GM18511 (cell line): ENCODE measurements at regions not wholly inside any gene's neighbourhood (a gene's known extent, or its start where the extent isn't known, plus 50 kb on each side); places are given as distances from the start of the nearest gene placed in this dataset.

Experiments used
- ATAC-seq: cut with Tn5 transposase; IDR thresholded peaks from one replicate; pipeline ENCODE4 v1.9.1; 2021; ENCODE audit warnings: mild to moderate bottlenecking, moderate library complexity; ENCODE audit not compliant: unreplicated experiment

DNA sequence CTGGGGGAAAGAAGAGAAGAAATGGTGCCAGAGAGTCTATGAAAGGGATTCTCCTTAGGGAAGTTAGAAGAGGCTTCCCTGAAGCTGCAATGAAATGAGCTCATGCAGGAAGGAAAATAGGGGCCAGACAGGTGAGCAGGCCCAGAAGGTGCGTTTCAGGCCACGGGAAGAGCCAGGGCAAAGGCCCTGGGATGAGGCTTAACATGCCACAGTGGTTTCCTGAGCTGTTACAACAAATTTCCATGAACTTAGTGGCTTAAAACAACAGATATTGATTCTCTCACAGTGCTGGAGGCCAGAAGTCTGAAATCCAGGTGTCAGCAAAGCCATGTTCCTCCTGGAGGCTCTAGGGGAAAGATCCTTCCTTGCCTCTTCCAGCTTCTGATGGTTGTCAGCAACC is 167.9 kb downstream of the TFAP2C start:
- ATAC-seq = no peak

DNA sequence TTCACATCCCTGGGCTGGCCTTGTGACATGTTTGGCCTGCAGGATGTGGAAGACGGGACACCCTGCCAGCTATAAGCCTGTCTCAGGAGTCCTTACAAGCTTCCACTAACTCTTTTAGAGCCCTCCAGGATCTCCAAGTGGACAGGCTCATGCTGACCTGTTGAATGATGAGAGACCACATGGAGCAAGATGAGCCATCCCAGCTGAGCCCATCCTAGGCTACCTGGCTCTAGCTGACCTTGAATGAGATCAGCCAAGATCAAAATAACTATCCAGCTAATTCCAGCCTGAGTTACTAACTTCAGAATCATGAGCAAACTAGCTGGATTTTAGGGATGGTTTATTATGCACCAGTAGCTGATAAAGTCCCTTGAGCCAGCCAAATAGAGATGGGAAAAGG is 169.5 kb downstream of the TFAP2C start:
- ATAC-seq = no peak

DNA sequence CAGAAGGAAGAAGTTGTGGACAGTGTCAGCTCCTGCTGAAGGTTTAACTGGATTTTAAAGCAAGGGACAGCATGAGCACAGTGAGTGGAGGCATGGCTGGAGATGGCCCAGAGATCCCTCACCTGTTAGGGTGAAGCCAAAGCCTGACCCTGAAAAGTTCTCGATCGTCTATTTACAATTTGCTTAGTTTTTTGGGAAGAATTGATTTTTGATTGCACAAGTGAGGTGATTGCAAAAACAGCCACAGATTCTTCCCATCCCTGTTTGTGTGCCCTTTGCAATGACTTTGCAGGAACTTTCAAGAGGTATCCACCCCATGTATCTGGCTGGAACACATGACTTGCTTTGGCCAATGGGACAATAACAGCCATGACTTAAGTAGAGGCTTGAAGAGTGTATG is 170.1 kb downstream of the TFAP2C start:
- ATAC-seq = no peak

DNA sequence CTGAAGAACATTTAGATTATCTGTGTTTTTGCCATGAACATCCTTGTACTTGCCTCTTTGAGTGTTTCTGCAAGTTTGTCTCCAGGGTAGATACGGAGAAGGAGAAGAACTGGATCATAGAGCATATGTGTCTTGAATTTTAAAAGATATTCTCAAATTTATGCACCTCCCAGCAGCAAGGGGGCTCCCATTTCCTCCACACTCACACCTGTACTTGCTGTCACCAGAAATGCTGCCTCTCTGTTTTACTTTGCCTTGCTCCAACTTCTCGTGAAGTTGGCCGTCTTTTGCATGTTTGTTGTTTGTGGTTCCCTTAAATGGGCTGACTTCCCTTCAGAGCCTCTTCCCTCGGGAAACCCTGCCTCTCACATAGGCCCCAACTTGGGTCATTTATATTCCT is 171.0 kb downstream of the TFAP2C start:
- ATAC-seq = no peak

DNA sequence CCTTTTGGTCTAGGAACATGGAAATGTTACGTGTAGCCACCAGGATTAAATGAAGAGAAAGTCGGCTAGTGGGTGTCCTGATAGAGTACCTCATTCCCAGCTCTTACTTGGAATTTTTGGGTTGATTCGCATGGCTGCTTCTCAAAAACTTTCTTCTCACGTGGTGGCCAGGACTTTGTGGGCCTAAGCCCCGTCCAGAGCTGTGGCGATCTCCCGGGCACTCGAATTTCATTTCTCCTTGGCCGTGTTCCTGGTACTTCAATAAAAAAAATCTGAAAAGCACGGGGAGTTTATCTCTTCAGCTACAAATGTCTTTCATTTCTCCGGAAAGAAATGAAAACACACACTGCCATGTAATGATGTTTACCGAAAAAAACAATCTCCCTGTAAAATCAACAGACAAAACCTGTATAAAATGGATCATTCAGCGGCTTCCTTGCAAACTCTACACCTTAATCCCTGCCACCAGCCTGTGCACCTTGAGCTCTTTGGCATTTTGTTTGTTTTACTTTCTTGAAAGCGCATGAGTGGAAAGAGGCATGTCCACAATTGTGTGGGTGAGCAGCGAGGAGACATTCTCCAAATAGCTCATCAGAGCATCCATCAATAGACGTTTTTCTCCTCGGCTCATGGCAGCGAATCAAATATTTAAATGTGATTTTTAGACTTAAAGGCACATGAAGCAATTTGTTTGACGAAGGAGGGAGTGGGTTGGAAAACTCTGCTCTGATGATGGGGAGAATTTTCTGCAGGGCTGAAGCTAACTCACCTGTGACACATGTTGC is 173.1 kb downstream of the TFAP2C start:
- no peak for ATAC-seq

DNA sequence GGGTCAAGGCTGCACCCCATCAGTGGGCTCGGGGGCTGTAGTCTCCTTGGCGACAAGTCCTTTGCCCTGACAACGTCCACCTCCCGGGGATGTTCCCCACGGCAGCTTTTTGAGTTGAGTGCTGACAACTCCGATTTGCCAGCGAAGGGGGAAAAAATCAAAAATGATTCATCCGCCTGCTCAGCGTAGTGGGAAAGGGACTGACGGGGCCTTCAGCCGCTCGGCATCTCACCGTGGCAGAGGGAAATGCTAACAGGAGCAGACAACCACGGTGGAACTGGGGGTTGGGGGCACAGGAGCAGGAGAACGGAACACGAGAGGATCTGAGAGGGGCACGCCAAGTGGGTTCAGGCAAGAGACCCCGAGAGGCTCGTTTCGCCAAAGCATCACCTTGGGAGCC is 173.7 kb downstream of the TFAP2C start:
- ATAC-seq = no peak

DNA sequence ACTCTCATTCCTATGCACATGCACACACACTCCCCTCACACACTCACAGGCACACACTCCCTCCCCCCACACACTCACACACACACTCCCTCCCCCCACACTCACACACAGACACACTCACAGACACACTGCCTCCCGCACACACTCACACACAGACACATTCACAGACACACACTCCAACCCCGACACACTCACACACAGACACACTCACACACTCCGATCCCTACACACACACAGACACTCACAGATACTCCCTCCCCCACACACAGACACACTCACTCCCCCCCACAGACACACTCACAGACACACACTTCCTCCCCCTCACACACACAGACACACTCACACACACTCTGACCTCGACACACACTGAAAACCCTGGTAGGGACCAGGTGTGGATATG is 176.2 kb downstream of the TFAP2C start:
- ATAC-seq = no peak

DNA sequence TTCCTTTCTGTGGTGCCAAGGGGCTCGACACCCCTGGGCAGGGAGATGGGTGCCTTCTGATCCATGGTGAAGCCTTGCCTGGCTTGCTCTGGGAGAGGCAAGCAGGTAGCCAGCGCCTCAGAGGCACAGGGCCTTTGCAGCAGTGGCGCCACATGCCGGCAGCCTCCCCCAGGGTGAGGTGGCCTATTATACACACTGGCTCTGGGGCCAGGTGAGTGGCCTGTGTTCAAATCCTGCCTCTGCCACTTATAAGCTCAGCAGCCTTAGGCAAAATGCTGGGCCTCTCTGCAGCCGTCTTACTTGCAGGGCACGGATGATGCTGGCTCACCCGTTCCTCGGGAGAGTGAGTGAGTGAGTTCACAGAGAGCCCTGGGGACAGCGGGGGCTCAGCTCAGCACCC is 176.9 kb downstream of the TFAP2C start:
- ATAC-seq = no peak

DNA sequence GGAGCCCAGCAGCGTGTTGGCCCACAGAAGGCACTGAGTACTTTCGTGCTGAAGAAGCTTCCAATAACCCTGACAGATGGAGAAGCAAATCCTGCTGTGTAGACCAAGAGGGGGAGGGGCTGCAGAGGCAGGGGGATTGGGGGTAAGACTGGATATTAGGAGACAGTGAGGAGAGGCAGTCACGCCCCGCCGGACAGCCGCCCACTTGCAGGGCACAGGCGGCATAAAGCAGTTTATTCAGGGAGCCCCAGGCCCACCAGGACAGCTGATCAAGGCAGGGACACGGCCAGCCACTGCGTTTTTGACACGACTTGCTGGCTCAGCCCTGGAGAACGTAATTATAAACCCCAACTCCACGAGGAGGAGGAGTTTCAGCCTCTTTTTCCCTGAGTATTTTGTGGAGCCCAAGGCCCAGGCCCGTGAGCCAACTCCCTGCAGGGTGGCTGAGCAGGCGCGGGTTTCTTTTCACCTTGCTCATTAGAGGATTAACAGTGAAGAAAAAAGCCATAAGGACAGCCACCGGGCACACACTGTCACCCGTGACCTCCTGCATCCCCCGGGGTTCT is 177.9 kb downstream of the TFAP2C start:
- no peak for ATAC-seq

DNA sequence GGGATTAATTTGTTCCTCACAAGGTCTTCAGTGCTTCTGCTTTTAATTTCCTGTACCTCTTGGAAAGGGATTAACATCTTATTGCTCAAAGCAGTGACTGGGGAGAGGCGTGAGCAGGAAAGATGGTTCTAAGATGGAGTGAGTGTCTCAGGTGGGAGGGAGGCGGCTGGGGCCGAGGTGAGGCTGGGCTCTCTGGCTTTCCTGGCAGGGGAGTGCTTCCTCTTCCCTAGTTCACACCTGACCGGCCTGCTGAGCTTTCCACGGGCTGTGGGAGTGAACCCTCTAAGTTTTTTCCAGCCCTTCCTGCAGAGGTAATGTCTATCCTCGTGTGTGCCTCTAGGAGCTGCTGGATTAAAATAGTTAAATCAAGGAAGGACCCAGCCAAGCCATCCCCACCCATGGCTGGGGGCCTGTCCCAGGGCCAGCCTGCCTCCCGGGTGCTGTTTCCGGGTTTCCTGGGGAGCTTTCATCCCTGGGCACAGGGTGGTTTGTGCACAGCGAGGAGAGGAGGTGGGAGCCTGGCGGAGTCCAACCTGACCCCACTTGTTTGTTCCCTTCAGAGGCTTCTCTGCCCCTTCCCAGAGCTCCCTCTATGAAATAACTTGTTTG is 179.1 kb downstream of the TFAP2C start:
- no peak for ATAC-seq

DNA sequence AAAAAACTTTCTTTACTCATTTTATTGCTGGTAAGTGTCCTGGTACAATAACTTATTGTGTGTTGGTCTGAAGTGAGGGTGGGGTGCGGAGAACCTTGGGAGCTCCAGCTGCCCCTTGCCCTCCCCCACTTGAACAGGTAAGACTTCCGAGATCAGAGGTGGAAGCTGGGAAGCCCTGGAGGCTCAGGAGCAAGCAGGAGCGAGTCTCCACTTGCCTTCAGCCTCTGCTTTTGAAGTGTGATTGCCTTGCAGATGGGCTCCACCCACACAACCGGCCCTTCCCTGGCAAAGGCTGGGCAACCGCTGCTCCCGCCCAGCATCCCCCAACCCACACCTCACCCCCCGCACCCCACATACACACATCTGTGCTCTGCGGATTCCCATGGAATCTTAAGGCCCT is 179.6 kb downstream of the TFAP2C start:
- no peak for ATAC-seq

DNA sequence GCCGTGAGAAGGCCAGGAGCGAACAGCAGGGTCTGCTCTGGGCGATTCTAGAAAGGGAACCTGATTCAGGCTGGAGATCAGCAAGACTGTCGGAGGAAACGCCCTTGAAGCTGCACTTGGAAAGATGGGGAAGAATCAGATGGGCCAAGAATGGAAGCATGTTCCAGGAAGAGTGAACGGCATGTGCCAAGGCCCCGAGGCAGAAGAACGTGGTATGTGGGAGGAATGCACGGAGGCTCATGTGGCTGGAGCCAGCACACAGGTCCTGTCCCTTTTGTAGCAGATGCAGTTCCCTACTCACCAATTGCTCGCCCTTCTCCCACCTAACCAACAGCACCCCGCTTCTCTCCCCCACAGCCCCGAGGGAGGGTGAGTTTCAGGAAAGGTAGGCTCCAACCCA is 180.6 kb downstream of the TFAP2C start:
- no peak for ATAC-seq

DNA sequence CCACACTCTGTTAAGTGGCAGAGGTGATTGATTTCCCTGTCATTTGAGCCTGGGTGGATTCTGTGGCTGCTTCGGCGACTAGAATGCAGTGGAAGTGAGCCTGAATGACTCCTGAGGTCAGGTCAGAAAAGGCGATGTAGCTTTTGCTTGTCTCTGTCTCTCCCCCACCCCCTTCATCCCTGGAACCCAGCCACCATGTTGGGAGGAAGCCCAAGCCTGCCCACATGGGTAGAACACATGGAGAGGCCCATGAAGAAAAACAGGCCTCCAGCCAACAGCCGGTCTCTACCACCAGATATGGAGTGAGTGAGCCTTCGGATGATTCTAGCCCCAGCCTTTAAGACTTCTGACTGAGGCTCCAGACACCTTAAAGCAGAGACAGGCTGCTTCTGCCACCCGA is 181.0 kb downstream of the TFAP2C start:
- no peak for ATAC-seq

DNA sequence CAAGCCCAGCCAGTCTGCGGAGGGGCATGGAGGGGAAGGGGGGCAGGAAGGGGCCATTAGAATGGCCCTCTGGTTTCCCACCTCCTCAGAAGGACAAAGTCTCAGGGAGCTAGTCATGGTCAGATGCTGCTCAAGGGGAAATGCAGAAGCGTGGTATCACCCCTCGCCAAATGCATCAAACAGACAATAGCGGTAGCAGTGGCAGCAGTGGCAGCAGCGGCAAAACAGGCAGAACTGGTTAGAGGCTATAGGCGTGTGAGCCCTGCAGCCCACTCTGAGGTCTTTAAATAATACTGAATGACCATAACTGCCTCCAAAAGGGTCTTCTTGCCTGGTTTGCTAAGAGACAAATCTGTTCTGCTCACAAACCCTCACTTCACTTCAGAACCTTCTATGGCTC is 186.7 kb downstream of the TFAP2C start:
- no peak for ATAC-seq

DNA sequence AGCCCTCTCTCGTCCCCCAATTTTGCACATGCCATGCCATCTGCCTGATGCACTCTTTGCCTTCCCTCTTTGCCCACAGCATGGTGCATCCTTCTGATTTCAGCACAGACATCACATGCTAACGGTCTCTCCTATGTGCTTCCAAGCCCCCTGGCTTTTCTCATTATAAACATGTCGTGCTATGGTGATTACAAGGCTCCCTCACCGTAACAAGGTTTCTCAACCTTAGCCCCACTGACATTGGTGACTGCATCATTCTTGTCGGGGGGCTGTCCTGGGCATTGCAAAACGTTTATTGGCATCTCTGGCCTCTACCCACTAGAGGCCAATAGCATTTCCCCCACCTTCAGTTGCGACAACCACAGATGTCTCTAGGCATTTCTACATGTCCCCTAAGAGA is 187.2 kb downstream of the TFAP2C start:
- ATAC-seq = no peak

DNA sequence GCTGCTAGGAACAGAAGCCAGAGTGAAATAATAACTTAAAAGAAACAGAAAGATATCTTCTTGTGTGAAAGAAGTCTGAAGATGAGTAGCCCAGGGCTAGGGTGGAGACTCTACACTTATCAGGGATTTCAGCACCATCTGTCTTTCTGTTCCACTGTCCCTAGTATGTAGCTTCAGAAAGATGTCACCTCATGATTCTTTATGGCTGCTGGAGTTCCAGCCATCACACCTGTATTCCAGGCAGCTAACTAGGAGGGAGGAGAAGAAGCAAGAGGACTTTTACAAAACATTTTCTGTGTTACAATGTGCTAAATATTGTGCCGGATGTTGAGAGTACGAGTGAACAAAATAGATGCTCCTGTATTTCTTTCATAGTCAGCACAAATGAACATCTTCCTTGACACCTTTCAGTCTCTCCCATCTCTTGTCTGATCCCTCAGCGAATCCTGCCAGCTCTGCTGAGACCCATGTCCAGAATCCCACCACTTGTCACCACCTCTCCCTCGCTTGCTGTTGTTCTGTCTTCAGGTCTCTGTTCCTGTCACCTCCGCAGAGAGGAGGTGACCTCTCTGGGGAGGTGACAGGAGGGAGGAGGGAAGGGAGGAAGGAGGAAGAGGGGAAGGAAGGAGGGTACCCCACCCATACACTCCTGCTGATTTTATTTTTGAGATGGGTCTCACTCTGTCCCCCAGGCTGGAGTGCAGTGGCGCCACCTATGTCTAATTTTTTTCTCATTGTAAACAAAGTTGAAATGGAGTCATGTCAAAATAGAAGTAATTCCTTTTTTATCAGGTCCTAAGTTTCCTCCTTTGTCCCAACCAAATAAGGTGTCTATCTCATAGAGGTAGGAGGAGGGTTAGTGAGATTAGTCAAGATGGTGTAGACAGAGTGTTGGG is 188.9 kb downstream of the TFAP2C start:
- no peak for ATAC-seq

DNA sequence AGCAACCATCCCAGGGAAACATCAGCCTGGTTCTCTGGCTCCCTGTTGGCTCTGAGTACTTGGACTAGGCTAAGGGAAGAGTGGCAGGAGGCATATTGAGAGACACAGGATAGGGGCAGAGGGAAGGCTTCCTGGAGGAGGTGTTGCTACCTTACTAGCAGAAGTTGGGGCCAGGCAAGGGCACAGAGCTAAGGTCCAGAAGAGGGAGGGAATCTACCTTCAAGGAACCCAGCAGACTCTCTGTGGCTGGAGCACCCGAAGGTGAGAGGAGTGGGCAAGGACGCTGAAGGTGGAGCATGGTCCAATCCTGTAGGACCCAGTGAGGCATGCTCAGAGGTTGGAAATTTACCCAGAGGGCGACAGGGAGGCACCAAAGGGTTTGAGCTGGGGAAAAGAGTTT is 191.9 kb downstream of the TFAP2C start:
- ATAC-seq = no peak

DNA sequence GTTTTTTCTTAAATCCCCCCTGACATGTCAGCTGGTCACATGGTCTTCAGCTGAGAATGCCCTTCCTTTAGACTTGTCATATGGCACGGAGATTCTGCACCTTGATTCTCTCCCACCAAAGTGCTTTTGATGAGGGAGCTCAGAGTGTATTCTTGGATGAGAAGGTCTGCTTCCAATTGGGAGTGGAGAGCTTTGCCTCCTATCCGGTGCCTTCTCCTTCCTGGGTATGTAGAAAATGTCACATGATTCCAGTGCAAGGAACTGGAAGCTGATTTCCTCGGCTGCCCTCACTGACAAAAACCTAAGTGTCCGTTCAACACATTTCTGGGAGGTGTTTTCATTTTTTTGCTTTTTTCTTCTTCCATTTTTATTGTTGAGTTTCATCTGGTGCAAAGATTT is 197.2 kb downstream of the TFAP2C start:
- no peak for ATAC-seq

DNA sequence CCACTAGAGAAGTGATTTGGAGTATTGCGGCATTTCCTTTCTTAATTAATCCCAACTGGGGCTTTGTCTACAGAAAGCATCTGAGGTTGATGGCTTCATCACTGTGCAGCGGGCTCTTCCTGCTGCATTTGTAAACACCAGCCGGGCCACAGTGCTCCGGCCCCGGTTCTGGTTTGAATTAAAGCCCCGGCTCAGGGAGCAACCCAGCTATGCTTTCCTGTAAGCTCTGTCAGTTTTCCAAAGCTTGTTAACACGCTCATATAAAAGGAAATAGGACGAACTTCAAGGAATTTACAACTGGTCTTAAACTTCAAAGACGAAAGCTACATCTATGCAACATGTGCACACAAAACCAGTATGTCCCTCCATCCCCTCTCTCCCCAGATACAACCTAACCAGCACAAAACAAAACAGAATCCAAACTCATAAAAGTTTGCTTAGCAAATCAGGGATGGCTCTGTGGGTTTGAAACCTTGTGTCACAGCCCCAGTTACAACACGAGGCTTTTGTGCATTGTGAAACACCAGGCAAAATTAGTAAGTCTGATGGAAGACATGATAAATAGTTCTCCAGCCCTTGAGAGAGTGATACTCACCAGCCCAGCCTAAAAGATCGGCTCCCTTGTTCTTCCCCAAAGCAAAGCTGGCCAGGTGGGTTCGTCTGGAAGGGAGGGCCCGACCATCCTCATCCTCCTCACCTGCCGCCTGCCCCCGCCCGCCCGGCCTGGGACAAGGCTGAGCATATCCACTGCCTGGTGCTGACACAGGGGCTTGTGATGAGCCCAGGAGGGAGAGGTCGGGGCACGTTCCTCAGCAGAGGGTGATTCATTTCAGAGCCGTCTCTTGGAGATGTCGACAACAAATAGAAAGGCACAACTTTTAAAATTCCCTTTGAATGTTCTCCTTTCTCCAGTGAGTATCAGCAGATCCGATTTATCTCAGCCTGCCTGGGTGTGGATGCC is 197.9 kb downstream of the TFAP2C start:
- ATAC-seq = no peak

DNA sequence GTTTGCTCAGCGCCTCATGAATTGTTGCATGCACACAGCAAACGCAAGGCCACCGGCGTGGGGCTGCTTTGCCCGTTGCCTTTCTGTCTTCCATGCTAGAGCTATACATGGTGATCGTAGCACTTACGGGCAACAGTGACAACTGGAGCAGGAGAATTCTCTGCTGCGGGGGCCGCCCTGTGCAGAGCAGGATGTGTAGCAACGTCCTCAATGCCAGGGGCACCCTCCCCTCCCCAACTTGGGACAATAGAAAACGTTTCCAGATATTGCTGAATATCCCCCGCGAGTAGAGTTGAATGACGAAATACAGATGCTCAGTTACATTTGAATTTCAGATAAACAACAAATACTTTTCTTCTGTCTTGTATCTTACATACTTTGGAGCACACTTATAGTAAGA is 198.7 kb downstream of the TFAP2C start:
- ATAC-seq = no peak
